OCI-LY3 (cell line): ENCODE measurements at regions not wholly inside any gene's neighbourhood (a gene's known extent, or its start where the extent isn't known, plus 50 kb on each side); places are given as distances from the start of the nearest gene placed in this dataset.

Experiments
- CTCF ChIP-seq: fragments of 200-600, 300-600 bp; sonication (generic); IDR thresholded peaks from 2 replicates; pipeline ENCODE4 v1.5.1; 2014; ENCODE audit warnings: antibody characterized with exemption, low read length, low read depth
- EZH2phosphoT487 ChIP-seq: fragments of 200-600 bp; shearing (Covaris generic); IDR thresholded peaks from 2 replicates; pipeline ENCODE4 v1.6.1; 2018; ENCODE audit warnings: antibody characterized with exemption, mixed run types, low read depth

- TF ChIP-seq CTCF (no peak), EZH2phosphoT487 (no peak)
These were observed 751.5 kb downstream of the MAT2B start for GRCh38 chr5:164256954-164257353.
